Dermis microvascular lymphatic vessel endothelial cell (primary cell): ENCODE measurements at regions not wholly inside any gene's neighbourhood (a gene's known extent, or its start where the extent isn't known, plus 50 kb on each side); places are given as distances from the start of the nearest gene placed in this dataset.
"Not testable (repeated sequence)": the region's sequence is repeated elsewhere in the genome, so short reads cannot be mapped to it uniquely, and the experiment has no call there.

ENCODE experiments used
- DNase-seq, 2 donors: peaks; one replicate each; pipeline versions ENCODE4 v3.0.0 to v3.0.0-alpha.2; 2010; ENCODE audit warnings: low read depth in 2 of 2

GRCh38 chr13:65946387-65946786, 1283.7 kb downstream of the PCDH9 start:
- no peak for DNase-seq

- DNase-seq = peak; percentile 63 to 69
Observed at GRCh38 chr13:65943708-65944107, 1286.4 kb downstream of the PCDH9 start.

- DNase-seq = no peak
Observed at GRCh38 chr13:65943024-65943423, 1287.1 kb downstream of the PCDH9 start.

GRCh38 chr13:65940720-65941119, 1289.4 kb downstream of the PCDH9 start:
- no peak for DNase-seq

- no peak for DNase-seq
Observed at GRCh38 chr13:65937251-65937650, 1292.9 kb downstream of the PCDH9 start.

- no peak for DNase-seq
Observed at GRCh38 chr13:65936249-65936648, 1293.9 kb downstream of the PCDH9 start.

GRCh38 chr13:65932587-65933239, 1297.4 kb downstream of the PCDH9 start:
- no peak for DNase-seq

- DNase-seq = no peak
Observed at GRCh38 chr13:65932013-65932412, 1298.1 kb downstream of the PCDH9 start.

GRCh38 chr13:65929436-65929835, 1300.7 kb downstream of the PCDH9 start:
- DNase-seq = no peak

GRCh38 chr13:65926750-65927171, 1303.4 kb downstream of the PCDH9 start:
- peak; percentile 16 to 33 for DNase-seq

GRCh38 chr13:65922846-65923245, 1307.3 kb downstream of the PCDH9 start:
- DNase-seq = not testable (repeated sequence)

GRCh38 chr13:65921933-65922332, 1308.2 kb downstream of the PCDH9 start:
- DNase-seq = no peak

GRCh38 chr13:65917731-65918130, 1312.4 kb downstream of the PCDH9 start:
- DNase-seq = no peak

GRCh38 chr13:65915195-65915594, 1314.9 kb downstream of the PCDH9 start:
- peak in 1 of 2 donors; percentile 11 for DNase-seq

- peak in 1 of 2 donors; percentile 74 for DNase-seq
Observed at GRCh38 chr13:65914716-65915115, 1315.4 kb downstream of the PCDH9 start.

- peak in 1 of 2 donors; percentile 88 for DNase-seq
Observed at GRCh38 chr13:65913173-65913572, 1317.0 kb downstream of the PCDH9 start.

- DNase-seq = peak in 1 of 2 donors; percentile 49
Observed at GRCh38 chr13:65912516-65912915, 1317.6 kb downstream of the PCDH9 start.

- no peak for DNase-seq
Observed at GRCh38 chr13:65911546-65912193, 1318.5 kb downstream of the PCDH9 start.

- DNase-seq = no peak
Observed at GRCh38 chr13:65909501-65909900, 1320.6 kb downstream of the PCDH9 start.

- no peak for DNase-seq
Observed at GRCh38 chr13:65907666-65908525, 1322.2 kb downstream of the PCDH9 start.

GRCh38 chr13:65901723-65902122, 1328.4 kb downstream of the PCDH9 start:
- no peak for DNase-seq

- DNase-seq = no peak
Observed at GRCh38 chr13:65894049-65894448, 1336.1 kb downstream of the PCDH9 start.
